ENCODE measurements at regions not wholly inside any gene's neighbourhood (a gene's known extent, or its start where the extent isn't known, plus 50 kb on each side); places are given as distances from the start of the nearest gene placed in this dataset.

- H3K4me3 ChIP-seq: no peak overlapping the region
- no peak for DNase-seq
- no peak for ATAC-seq
- TF ChIP-seq, protein P1, sequence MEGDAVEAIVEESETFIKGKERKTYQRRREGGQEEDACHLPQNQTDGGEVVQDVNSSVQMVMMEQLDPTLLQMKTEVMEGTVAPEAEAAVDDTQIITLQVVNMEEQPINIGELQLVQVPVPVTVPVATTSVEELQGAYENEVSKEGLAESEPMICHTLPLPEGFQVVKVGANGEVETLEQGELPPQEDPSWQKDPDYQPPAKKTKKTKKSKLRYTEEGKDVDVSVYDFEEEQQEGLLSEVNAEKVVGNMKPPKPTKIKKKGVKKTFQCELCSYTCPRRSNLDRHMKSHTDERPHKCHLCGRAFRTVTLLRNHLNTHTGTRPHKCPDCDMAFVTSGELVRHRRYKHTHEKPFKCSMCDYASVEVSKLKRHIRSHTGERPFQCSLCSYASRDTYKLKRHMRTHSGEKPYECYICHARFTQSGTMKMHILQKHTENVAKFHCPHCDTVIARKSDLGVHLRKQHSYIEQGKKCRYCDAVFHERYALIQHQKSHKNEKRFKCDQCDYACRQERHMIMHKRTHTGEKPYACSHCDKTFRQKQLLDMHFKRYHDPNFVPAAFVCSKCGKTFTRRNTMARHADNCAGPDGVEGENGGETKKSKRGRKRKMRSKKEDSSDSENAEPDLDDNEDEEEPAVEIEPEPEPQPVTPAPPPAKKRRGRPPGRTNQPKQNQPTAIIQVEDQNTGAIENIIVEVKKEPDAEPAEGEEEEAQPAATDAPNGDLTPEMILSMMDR (IDR thresholded peaks at IDR 0.05): no peak
- H3K9me3 ChIP-seq: no peaks in the 10 kb centered on the region
- intact Hi-C loops (cut with DNase I): no loop called here
- no peaks in the 10 kb centered on the region for H3K36me3 ChIP-seq (ENCODE audit: insufficient read depth in 1 of 2, low read depth in 1 of 2)
- 87 to 92% (median 92%) methylated on average over 2 of the region's 2 CpGs for WGBS, 3 donors
- no peak overlapping the region for H3K27ac ChIP-seq
- no peaks in the 10 kb centered on the region for H3K4me1 ChIP-seq
- no peaks in the 10 kb centered on the region for H3K27me3 ChIP-seq (ENCODE audit: insufficient read depth in 3 of 3, low read length in 2 of 3)
These were observed 963.8 kb upstream of the ALCAM start for GRCh38 chr3:104402902-104403301.

DNA sequence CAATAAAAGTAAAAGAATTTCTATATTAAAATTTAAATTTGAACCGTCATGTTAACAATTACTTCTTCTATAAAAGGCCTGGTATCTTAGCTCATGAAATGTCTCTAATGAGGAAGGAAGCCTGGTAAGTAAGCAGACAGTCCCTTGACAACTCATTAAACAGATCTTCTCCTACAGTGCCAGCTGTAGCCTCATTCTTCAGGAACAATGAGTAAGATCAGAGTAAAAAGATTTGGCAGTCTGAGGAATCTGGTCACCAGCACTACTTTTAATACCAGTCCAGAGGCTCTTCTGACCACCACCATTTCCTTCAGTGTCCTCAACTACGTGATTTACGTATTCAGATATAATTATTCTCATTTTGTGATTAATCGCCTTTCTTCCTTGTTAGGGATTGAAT, 955.0 kb upstream of the ALCAM start:
- TF ChIP-seq, protein P1 (IDR thresholded peaks at IDR 0.05): no peak

GRCh38 chr3:104412608-104413580, 953.8 kb upstream of the ALCAM start:
- intact Hi-C loops (cut with DNase I): no loop called here
- ATAC-seq (no peak), DNase-seq (no peak)
- no peaks in the 10 kb centered on the region for H3K36me3 ChIP-seq (ENCODE audit: insufficient read depth in 1 of 2, low read depth in 1 of 2)
- TF ChIP-seq, protein P1 (IDR thresholded peaks at IDR 0.05): no peak
- H3K9me3 ChIP-seq: no peaks in the 10 kb centered on the region
- H3K4me1 ChIP-seq: no peaks in the 10 kb centered on the region
- 31 to 41% (median 36%) methylated on average over 9 of the region's 9 CpGs for WGBS, 3 donors
- H3K27me3 ChIP-seq (ENCODE audit: insufficient read depth in 3 of 3, low read length in 2 of 3): no peaks in the 10 kb centered on the region
- H3K27ac ChIP-seq: no peak overlapping the region
- H3K4me3 ChIP-seq: no peak overlapping the region

More for the DNA sequence above, 955.0 kb upstream of the ALCAM start:
- Histone ChIP-seq H3K27me3 (ENCODE audit: insufficient read depth in 3 of 3, low read length in 2 of 3) (no peaks in the 10 kb centered on the region), H3K4me3 (no peak overlapping the region), H3K4me1 (no peaks in the 10 kb centered on the region), H3K9me3 (no peaks in the 10 kb centered on the region), H3K36me3 (ENCODE audit: insufficient read depth in 1 of 2, low read depth in 1 of 2) (no peaks in the 10 kb centered on the region), H3K27ac (no peak overlapping the region)
- intact Hi-C loops (cut with DNase I): no loop called here
- DNase-seq: no peak
- ATAC-seq: no peak
- 64 to 67% (median 66%) methylated on average over 4 of the region's 4 CpGs for WGBS, 3 donors

- TF ChIP-seq, protein P1 (IDR thresholded peaks at IDR 0.05): no peak
- Histone ChIP-seq H3K4me1 (no peaks in the 10 kb centered on the region), H3K4me3 (no peak overlapping the region), H3K27ac (no peak overlapping the region), H3K9me3 (no peaks in the 10 kb centered on the region), H3K27me3 (ENCODE audit: insufficient read depth in 3 of 3, low read length in 2 of 3) (no peaks in the 10 kb centered on the region), H3K36me3 (ENCODE audit: insufficient read depth in 1 of 2, low read depth in 1 of 2) (no peaks in the 10 kb centered on the region)
- intact Hi-C loops (cut with DNase I): no loop called here
- DNase-seq (no peak), ATAC-seq (no peak)
- WGBS, 3 donors: 42 to 68% (median 61%) methylated on average over 2 of the region's 2 CpGs
These were observed 938.3 kb upstream of the ALCAM start for GRCh38 chr3:104428337-104428925.

All from psoas muscle (tissue), 7 donors.